ENCODE measurements at regions not wholly inside any gene's neighbourhood (a gene's known extent, or its start where the extent isn't known, plus 50 kb on each side); places are given as distances from the start of the nearest gene placed in this dataset.

DNA sequence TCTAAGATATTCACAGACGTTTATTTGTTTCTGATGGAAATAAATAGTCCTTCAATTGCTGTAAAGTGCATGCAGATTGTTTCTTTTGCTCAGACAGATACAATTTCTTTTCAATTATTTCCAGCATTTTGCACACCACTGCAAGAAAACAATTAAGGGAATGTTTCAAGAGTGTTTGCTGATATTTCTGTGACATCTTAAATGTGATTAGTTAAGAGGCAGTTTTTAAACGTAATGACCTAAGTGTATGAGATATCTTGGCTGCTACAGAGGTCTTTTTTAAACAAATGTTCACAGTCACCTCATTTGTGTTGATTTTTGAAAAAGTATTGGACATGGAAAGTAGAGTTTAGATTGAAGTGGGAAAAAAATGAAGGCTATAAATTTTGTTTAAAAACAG lies 262.3 kb upstream of the BRINP3 start:
- TF ChIP-seq, protein P1, sequence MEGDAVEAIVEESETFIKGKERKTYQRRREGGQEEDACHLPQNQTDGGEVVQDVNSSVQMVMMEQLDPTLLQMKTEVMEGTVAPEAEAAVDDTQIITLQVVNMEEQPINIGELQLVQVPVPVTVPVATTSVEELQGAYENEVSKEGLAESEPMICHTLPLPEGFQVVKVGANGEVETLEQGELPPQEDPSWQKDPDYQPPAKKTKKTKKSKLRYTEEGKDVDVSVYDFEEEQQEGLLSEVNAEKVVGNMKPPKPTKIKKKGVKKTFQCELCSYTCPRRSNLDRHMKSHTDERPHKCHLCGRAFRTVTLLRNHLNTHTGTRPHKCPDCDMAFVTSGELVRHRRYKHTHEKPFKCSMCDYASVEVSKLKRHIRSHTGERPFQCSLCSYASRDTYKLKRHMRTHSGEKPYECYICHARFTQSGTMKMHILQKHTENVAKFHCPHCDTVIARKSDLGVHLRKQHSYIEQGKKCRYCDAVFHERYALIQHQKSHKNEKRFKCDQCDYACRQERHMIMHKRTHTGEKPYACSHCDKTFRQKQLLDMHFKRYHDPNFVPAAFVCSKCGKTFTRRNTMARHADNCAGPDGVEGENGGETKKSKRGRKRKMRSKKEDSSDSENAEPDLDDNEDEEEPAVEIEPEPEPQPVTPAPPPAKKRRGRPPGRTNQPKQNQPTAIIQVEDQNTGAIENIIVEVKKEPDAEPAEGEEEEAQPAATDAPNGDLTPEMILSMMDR (IDR thresholded peaks at IDR 0.05) = no peak
- no peak for DNase-seq (ENCODE audit: low spot score)
- Histone ChIP-seq H3K36me3 (no peaks in the 10 kb centered on the region), H3K9me3 (no peaks in the 10 kb centered on the region), H3K27me3 (no peaks in the 10 kb centered on the region), H3K4me1 (no peaks in the 10 kb centered on the region), H3K27ac (no peak overlapping the region), H3K4me3 (no peak overlapping the region)

DNA sequence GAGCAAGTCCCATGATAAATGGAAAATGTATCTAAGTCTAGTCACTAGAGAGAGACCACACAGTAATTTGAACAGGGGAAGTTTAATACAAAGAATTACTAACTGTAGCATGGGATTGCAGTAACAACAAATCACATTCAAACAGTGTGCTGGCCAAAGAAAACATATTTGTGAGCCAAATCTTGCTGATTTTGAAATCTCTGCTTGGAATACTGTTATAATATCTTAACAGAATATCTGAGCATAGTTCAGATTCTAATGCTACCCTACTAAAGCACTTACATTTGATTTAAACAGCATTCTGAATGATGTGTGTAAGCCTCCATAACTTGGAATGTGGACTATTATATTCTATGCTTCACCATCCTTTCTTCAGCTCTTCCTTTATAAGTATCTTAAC lies 270.0 kb upstream of the BRINP3 start:
- Histone ChIP-seq H3K27me3 (no peaks in the 10 kb centered on the region), H3K36me3 (no peaks in the 10 kb centered on the region), H3K9me3 (no peaks in the 10 kb centered on the region), H3K27ac (no peak overlapping the region), H3K4me3 (no peak overlapping the region), H3K4me1 (no peaks in the 10 kb centered on the region)
- TF ChIP-seq, protein P1 (IDR thresholded peaks at IDR 0.05) = no peak
- DNase-seq (ENCODE audit: low spot score) = no peak

DNA sequence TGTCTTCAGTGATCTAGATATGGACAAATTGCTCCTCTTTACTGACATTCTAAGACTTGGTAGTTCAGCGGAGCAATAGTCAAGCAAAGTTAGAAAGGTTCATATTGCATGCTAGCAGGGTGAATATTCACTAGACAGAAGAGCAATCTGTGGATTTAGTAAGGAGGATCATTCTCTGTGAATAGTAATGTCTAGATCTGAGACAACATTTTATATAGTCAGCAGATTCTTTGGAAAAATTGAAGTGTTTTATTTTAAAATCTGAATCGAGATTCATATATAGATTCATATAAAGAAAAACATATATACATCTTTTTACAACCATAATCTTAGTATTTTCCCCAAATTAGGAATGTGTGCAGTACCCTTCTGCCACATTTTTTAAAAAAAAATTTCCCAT lies 274.5 kb upstream of the BRINP3 start:
- TF ChIP-seq, protein P1 (IDR thresholded peaks at IDR 0.05) = no peak
- H3K27me3 ChIP-seq = no peaks in the 10 kb centered on the region
- no peak overlapping the region for H3K4me3 ChIP-seq
- no peaks in the 10 kb centered on the region for H3K9me3 ChIP-seq
- H3K36me3 ChIP-seq = no peaks in the 10 kb centered on the region
- DNase-seq (ENCODE audit: low spot score) = no peak
- H3K27ac ChIP-seq = no peak overlapping the region
- no peaks in the 10 kb centered on the region for H3K4me1 ChIP-seq

DNA sequence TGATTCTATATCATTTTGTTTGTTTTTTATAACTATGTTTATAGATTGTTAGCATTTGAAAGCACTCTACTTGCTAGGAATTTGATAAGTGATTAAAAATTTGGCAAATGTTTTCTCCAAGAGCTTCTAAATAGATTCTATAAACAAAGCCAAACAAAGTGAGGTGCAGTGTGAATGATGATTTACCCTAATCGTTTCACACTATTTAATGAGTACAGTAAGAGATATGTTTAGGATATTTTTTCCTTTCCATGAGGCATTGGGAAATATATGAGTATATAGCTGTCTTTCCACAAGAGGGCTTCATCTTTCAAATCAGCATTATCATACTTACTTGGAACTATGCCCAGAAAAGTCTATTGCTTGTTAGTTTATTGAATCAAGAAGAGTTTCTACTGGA lies 277.0 kb upstream of the BRINP3 start:
- TF ChIP-seq, protein P1 (IDR thresholded peaks at IDR 0.05) = no peak
- no peak overlapping the region for H3K27ac ChIP-seq
- no peaks in the 10 kb centered on the region for H3K27me3 ChIP-seq
- no peak overlapping the region for H3K4me3 ChIP-seq
- no peaks in the 10 kb centered on the region for H3K9me3 ChIP-seq
- no peaks in the 10 kb centered on the region for H3K4me1 ChIP-seq
- H3K36me3 ChIP-seq = no peaks in the 10 kb centered on the region
- no peak for DNase-seq (ENCODE audit: low spot score)

DNA sequence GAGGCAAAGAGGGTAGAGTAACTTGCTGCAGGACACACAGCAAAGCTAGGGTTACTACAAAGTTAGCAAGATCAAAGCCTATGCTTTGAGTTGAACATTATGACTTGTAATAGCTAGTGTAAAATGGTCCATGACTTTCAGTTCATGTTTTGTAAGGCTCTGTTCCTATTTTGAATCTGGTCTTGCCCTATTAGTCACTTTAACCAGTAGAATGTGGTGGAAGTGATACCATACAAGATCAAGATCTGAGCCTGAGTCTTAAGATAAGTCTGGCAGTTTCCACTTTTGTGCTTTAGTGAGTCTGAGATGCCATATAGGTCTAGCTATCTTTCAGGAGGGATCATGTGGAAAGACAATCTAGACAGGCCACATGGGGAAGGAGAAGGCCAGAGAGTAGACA lies 282.1 kb upstream of the BRINP3 start:
- Histone ChIP-seq H3K9me3 (no peaks in the 10 kb centered on the region), H3K27ac (no peak overlapping the region), H3K4me1 (no peaks in the 10 kb centered on the region), H3K4me3 (no peak overlapping the region), H3K27me3 (no peaks in the 10 kb centered on the region), H3K36me3 (no peaks in the 10 kb centered on the region)
- TF ChIP-seq, protein P1 (IDR thresholded peaks at IDR 0.05) = no peak
- DNase-seq (ENCODE audit: low spot score) = no peak

DNA sequence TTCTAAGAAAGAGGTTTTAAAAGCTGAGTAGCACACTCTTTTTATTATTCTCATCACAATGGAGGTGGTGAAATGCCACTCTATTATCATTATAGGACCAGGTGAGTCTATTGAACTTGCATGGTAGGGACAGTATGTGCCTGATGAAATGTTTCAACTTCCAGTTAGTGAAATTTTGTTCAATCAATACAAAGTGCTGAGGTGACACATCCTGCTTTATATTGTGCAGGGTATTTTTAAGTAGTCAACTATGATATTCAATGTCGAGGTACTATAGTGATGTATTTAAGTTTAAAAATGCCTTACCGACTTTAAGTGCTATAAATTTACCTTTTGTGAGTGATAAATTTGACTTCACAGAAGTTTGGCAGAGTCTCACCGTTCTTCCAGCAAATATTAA lies 284.7 kb upstream of the BRINP3 start:
- Histone ChIP-seq H3K4me1 (no peaks in the 10 kb centered on the region), H3K36me3 (no peaks in the 10 kb centered on the region)
- TF ChIP-seq, protein P1 (IDR thresholded peaks at IDR 0.05) = no peak

More for the DNA sequence above, 284.7 kb upstream of the BRINP3 start:
- Histone ChIP-seq H3K4me3 (no peak overlapping the region), H3K27me3 (no peaks in the 10 kb centered on the region), H3K9me3 (no peaks in the 10 kb centered on the region), H3K27ac (no peak overlapping the region)
- DNase-seq (ENCODE audit: low spot score) = no peak

Data from right atrium auricular region (tissue), 2 donors.